ENCODE measurements at regions not wholly inside any gene's neighbourhood (a gene's known extent, or its start where the extent isn't known, plus 50 kb on each side); places are given as distances from the start of the nearest gene placed in this dataset.

- no peak for TF ChIP-seq REST (IDR thresholded peaks at IDR 0.05; ENCODE audit: insufficient read depth in 1 of 2, low read depth in 2 of 2, low read length in 2 of 2)
- TF ChIP-seq TAF1 (IDR thresholded peaks at IDR 0.05; ENCODE audit: borderline replicate concordance, insufficient read depth, low read length), result no peak
Measured at GRCh38 chr2:161480123-161480522, 64.0 kb downstream of the TBR1 start.

- no peak for TF ChIP-seq POLR2AphosphoS5 (IDR thresholded peaks at IDR 0.05; ENCODE audit: low read depth, low read length)
- TF ChIP-seq SIN3A (IDR thresholded peaks at IDR 0.05; ENCODE audit: borderline replicate concordance, insufficient read depth, low read length), result no peak
- no peak for TF ChIP-seq TAF1 (IDR thresholded peaks at IDR 0.05; ENCODE audit: borderline replicate concordance, insufficient read depth, low read length)
- no peak for TF ChIP-seq FOXP2 (optimal IDR thresholded peaks at IDR 0.05; ENCODE audit: borderline replicate concordance, extremely low read depth, extremely low read length, insufficient read depth)
- TF ChIP-seq REST (IDR thresholded peaks at IDR 0.05; ENCODE audit: insufficient read depth in 1 of 2, low read depth in 2 of 2, low read length in 2 of 2), result no peak
Measured at GRCh38 chr2:161481619-161482018, 65.5 kb downstream of the TBR1 start.

- TF ChIP-seq POLR2AphosphoS5 (IDR thresholded peaks at IDR 0.05; ENCODE audit: low read depth, low read length) (no peak), REST (IDR thresholded peaks at IDR 0.05; ENCODE audit: insufficient read depth in 1 of 2, low read depth in 2 of 2, low read length in 2 of 2) (no peak), FOXP2 (optimal IDR thresholded peaks at IDR 0.05; ENCODE audit: borderline replicate concordance, extremely low read depth, extremely low read length, insufficient read depth) (no peak), SIN3A (IDR thresholded peaks at IDR 0.05; ENCODE audit: borderline replicate concordance, insufficient read depth, low read length) (no peak), TAF1 (IDR thresholded peaks at IDR 0.05; ENCODE audit: borderline replicate concordance, insufficient read depth, low read length) (no peak)
Measured at GRCh38 chr2:161484061-161484460, 68.0 kb downstream of the TBR1 start.

- no peak for TF ChIP-seq TAF1 (IDR thresholded peaks at IDR 0.05; ENCODE audit: borderline replicate concordance, insufficient read depth, low read length)
- TF ChIP-seq REST (IDR thresholded peaks at IDR 0.05; ENCODE audit: insufficient read depth in 1 of 2, low read depth in 2 of 2, low read length in 2 of 2), result no peak
- TF ChIP-seq SIN3A (IDR thresholded peaks at IDR 0.05; ENCODE audit: borderline replicate concordance, insufficient read depth, low read length), result no peak
- no peak for TF ChIP-seq FOXP2 (optimal IDR thresholded peaks at IDR 0.05; ENCODE audit: borderline replicate concordance, extremely low read depth, extremely low read length, insufficient read depth)
- no peak for TF ChIP-seq POLR2AphosphoS5 (IDR thresholded peaks at IDR 0.05; ENCODE audit: low read depth, low read length)
Measured at GRCh38 chr2:161486111-161486510, 70.0 kb downstream of the TBR1 start.

GRCh38 chr2:161488131-161488699, 72.1 kb downstream of the TBR1 start:
- TF ChIP-seq FOXP2 (optimal IDR thresholded peaks at IDR 0.05; ENCODE audit: borderline replicate concordance, extremely low read depth, extremely low read length, insufficient read depth) (no peak), POLR2AphosphoS5 (IDR thresholded peaks at IDR 0.05; ENCODE audit: low read depth, low read length) (no peak), TAF1 (IDR thresholded peaks at IDR 0.05; ENCODE audit: borderline replicate concordance, insufficient read depth, low read length) (no peak), REST (IDR thresholded peaks at IDR 0.05; ENCODE audit: insufficient read depth in 1 of 2, low read depth in 2 of 2, low read length in 2 of 2) (no peak), SIN3A (IDR thresholded peaks at IDR 0.05; ENCODE audit: borderline replicate concordance, insufficient read depth, low read length) (no peak)
